ENCODE measurements at regions not wholly inside any gene's neighbourhood (a gene's known extent, or its start where the extent isn't known, plus 50 kb on each side); places are given as distances from the start of the nearest gene placed in this dataset.

- TF ChIP-seq RCOR1 (IDR thresholded peaks at IDR 0.05; ENCODE audit: low read depth, low read length) (no peak), CBX2 (IDR thresholded peaks at IDR 0.05; ENCODE audit: borderline replicate concordance, low read depth) (no peak), POLR2A (IDR thresholded peaks at IDR 0.05; ENCODE audit: low read length) (no peak), TP53 (CRISPR knock-in tag; IDR thresholded peaks at IDR 0.05) (no peak), FOSL2 (IDR thresholded peaks at IDR 0.05) (no peak), FOSL2 (CRISPR knock-in tag; IDR thresholded peaks at IDR 0.05) (no peak), E2F6 (IDR thresholded peaks at IDR 0.05; ENCODE audit: borderline replicate concordance, low read depth) (no peak), KDM1A (IDR thresholded peaks at IDR 0.05; ENCODE audit: low read depth) (no peak), BCL3 (IDR thresholded peaks at IDR 0.05) (no peak), PHF8 (IDR thresholded peaks at IDR 0.05; ENCODE audit: borderline replicate concordance, low read depth) (no peak), SMC3 (IDR thresholded peaks at IDR 0.05) (no peak), PBX3 (IDR thresholded peaks at IDR 0.05) (no peak), ZSCAN20 (CRISPR knock-in tag; IDR thresholded peaks at IDR 0.05) (no peak)
- TF ChIP-seq, protein P1, sequence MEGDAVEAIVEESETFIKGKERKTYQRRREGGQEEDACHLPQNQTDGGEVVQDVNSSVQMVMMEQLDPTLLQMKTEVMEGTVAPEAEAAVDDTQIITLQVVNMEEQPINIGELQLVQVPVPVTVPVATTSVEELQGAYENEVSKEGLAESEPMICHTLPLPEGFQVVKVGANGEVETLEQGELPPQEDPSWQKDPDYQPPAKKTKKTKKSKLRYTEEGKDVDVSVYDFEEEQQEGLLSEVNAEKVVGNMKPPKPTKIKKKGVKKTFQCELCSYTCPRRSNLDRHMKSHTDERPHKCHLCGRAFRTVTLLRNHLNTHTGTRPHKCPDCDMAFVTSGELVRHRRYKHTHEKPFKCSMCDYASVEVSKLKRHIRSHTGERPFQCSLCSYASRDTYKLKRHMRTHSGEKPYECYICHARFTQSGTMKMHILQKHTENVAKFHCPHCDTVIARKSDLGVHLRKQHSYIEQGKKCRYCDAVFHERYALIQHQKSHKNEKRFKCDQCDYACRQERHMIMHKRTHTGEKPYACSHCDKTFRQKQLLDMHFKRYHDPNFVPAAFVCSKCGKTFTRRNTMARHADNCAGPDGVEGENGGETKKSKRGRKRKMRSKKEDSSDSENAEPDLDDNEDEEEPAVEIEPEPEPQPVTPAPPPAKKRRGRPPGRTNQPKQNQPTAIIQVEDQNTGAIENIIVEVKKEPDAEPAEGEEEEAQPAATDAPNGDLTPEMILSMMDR (IDR thresholded peaks at IDR 0.05): no peak
- TF ChIP-seq, protein P2, sequence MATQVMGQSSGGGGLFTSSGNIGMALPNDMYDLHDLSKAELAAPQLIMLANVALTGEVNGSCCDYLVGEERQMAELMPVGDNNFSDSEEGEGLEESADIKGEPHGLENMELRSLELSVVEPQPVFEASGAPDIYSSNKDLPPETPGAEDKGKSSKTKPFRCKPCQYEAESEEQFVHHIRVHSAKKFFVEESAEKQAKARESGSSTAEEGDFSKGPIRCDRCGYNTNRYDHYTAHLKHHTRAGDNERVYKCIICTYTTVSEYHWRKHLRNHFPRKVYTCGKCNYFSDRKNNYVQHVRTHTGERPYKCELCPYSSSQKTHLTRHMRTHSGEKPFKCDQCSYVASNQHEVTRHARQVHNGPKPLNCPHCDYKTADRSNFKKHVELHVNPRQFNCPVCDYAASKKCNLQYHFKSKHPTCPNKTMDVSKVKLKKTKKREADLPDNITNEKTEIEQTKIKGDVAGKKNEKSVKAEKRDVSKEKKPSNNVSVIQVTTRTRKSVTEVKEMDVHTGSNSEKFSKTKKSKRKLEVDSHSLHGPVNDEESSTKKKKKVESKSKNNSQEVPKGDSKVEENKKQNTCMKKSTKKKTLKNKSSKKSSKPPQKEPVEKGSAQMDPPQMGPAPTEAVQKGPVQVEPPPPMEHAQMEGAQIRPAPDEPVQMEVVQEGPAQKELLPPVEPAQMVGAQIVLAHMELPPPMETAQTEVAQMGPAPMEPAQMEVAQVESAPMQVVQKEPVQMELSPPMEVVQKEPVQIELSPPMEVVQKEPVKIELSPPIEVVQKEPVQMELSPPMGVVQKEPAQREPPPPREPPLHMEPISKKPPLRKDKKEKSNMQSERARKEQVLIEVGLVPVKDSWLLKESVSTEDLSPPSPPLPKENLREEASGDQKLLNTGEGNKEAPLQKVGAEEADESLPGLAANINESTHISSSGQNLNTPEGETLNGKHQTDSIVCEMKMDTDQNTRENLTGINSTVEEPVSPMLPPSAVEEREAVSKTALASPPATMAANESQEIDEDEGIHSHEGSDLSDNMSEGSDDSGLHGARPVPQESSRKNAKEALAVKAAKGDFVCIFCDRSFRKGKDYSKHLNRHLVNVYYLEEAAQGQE (IDR thresholded peaks at IDR 0.05): no peak
Measured at GRCh38 chr6:137969874-137970273, 102.8 kb downstream of the TNFAIP3 start.
